Transverse colon (tissue), 4 donors: ENCODE measurements at regions not wholly inside any gene's neighbourhood (a gene's known extent, or its start where the extent isn't known, plus 50 kb on each side); places are given as distances from the start of the nearest gene placed in this dataset.

Experiments
- DNase-seq: peaks from one replicate; pipeline ENCODE4 v3.0.0-alpha.2; 2019
- H3K27ac ChIP-seq, 4 donors: fragments of 200-600 bp; sonication (generic); 2 replicates each; pipeline ENCODE4 v1.5.1; 2016 to 2018; ENCODE audit warnings: inconsistent platforms in 4 of 4
- H3K27me3 ChIP-seq: fragments of 200-600 bp; sonication (generic); 2 replicates; pipeline ENCODE4 v1.5.1; 2017; ENCODE audit warnings: inconsistent platforms
- H3K36me3 ChIP-seq, 4 donors: fragments of 200-600 bp; sonication (generic); 2 replicates each; pipeline ENCODE4 v1.5.1; 2017 to 2019; ENCODE audit warnings: inconsistent platforms in 4 of 4
- H3K4me1 ChIP-seq, 4 donors: fragments of 200-600 bp; sonication (generic); 2 replicates each; pipeline ENCODE4 v1.5.1; 2017 to 2020; ENCODE audit warnings: inconsistent platforms in 4 of 4
- H3K4me3 ChIP-seq, 4 donors: fragments of 200-600 bp; sonication (generic); 1 replicate in 1 of 4; 2 replicates in 3 of 4; pipeline versions ENCODE4 v1.5.1 to v1.6.1; 2017 to 2019; ENCODE audit warnings: inconsistent platforms in 4 of 4
- H3K9me3 ChIP-seq, 2 donors: fragments of 200-600 bp; sonication (generic); 2 replicates each; pipeline ENCODE4 v1.5.1; 2017 to 2019; ENCODE audit warnings: inconsistent platforms in 2 of 2
- EP300 ChIP-seq: sonication (generic); formaldehyde crosslinking; IDR thresholded peaks from one replicate; pipeline ENCODE4 v1.6.1; 2017; ENCODE audit warnings: antibody characterized with exemption, low read depth
- POLR2A ChIP-seq: fragments of 450-650 bp; IDR thresholded peaks from one replicate; pipeline ENCODE4 v1.6.1; 2016; ENCODE audit warnings: antibody characterized with exemption, mild to moderate bottlenecking, moderate library complexity
- POLR2AphosphoS5 ChIP-seq, 3 donors: sonication (generic); formaldehyde crosslinking; IDR thresholded peaks; one replicate each; pipeline ENCODE4 v1.6.1; 2016; ENCODE audit warnings: antibody characterized with exemption in 3 of 3
- WGBS, 2 donors: methylation state at CpG; one replicate each; pipeline ENCODE4 v1.1.5; 2018; ENCODE audit warnings: low coverage in 1 of 2; 5-methylcytosine and 5-hydroxymethylcytosine counted together
- in situ Hi-C, 4 donors: fragments of 200-750 bp; cut with MboI; loops; one replicate each; pipeline versions ENCODE4 v1.15.0 to v1.15.1; 2017; ENCODE audit warnings: low sequenced_read_pairs in 3 of 4, low pct_ligation_motif_present in 1 of 4, low pct_unique_long_range_greater_than_20kb in 1 of 4
- intact Hi-C: fragments of 100-400 bp; cut with DNase I; formaldehyde crosslinking; loops from one replicate; pipeline ENCODE4 v1.15.1; 2023; ENCODE audit warnings: low total_unique reads
- TF ChIP-seq, protein P1 (sequence below), 5 experiments: fragments of 200-600 bp in 3 of 5; fragments of 450-650 bp in 2 of 5; sonication (generic) in 3 of 5; IDR thresholded peaks; 1 replicate in 2 of 5; 2 replicates in 3 of 5; pipeline ENCODE4 v1.5.1; 2016 to 2017; ENCODE audit warnings: antibody characterized with exemption in 5 of 5, inconsistent platforms in 3 of 5, mild to moderate bottlenecking in 2 of 5, moderate library complexity in 1 of 5

DNA sequence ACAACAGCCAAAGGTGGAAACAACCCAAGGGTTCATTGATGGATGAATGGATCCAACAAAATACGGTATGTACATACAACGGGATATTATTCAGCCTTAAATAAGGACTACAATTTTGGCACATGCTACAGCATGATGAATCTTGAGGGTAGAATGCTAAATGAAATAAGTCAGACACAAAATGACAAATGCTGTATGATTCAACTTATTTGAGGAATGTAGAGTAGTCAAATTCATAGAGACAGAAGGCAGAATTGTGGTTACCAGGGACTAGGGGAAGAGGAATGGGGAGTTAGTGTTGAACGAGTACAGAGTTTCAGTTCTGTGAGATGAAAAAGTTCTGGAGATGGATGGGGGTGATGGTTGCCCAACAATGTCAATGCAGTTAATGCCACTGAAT, 118.0 kb upstream of the PAXBP1 start:
- Histone ChIP-seq H3K27ac (no peak overlapping the region), H3K4me3 (no peak overlapping the region), H3K36me3 (no peaks in the 10 kb centered on the region), H3K9me3 (no peaks in the 10 kb centered on the region), H3K27me3 (peaks cover 7% of the 10 kb centered on the region), H3K4me1 (no peaks in the 10 kb centered on the region)
- WGBS, 2 donors: 70 to 88% methylated on average over 3 of the region's 3 CpGs
- DNase-seq: no peak
- intact Hi-C loops: no loop called here
- TF ChIP-seq POLR2A (no peak), EP300 (no peak), POLR2AphosphoS5 (IDR thresholded peaks at IDR 0.05) (no peak)
- TF ChIP-seq, protein P1, sequence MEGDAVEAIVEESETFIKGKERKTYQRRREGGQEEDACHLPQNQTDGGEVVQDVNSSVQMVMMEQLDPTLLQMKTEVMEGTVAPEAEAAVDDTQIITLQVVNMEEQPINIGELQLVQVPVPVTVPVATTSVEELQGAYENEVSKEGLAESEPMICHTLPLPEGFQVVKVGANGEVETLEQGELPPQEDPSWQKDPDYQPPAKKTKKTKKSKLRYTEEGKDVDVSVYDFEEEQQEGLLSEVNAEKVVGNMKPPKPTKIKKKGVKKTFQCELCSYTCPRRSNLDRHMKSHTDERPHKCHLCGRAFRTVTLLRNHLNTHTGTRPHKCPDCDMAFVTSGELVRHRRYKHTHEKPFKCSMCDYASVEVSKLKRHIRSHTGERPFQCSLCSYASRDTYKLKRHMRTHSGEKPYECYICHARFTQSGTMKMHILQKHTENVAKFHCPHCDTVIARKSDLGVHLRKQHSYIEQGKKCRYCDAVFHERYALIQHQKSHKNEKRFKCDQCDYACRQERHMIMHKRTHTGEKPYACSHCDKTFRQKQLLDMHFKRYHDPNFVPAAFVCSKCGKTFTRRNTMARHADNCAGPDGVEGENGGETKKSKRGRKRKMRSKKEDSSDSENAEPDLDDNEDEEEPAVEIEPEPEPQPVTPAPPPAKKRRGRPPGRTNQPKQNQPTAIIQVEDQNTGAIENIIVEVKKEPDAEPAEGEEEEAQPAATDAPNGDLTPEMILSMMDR (IDR thresholded peaks at IDR 0.05): no peak
- in situ Hi-C loops: no loop called here

DNA sequence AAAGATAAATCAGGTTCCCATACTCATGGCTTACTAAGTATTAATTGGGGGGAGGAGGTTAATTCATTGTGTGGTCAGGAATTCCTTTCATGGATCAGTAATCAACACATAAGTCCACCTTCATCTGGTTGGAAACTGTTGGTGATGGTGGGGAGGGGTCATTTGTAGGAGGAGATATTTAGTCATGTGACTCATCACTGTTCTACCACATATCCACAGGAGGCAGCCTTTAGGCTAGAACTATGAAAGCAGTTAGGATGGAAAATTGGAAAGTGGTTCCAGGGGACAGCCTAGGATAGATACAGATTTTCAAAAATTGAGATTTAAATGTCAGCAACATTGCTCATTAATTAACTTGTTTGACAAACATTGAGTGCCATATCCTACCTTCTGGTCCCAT, 122.8 kb upstream of the PAXBP1 start:
- H3K9me3 ChIP-seq: no peaks in the 10 kb centered on the region
- H3K4me3 ChIP-seq: no peak overlapping the region
- H3K4me1 ChIP-seq: no peaks in the 10 kb centered on the region
- H3K36me3 ChIP-seq: no peaks in the 10 kb centered on the region
- no peak for DNase-seq
- in situ Hi-C loops (no loop called here), intact Hi-C loops (no loop called here)
- H3K27ac ChIP-seq: no peak overlapping the region
- H3K27me3 ChIP-seq: peaks cover 7% of the 10 kb centered on the region
- TF ChIP-seq POLR2A (no peak), POLR2AphosphoS5 (IDR thresholded peaks at IDR 0.05) (no peak), EP300 (no peak)
- TF ChIP-seq, protein P1 (IDR thresholded peaks at IDR 0.05): no peak

DNA sequence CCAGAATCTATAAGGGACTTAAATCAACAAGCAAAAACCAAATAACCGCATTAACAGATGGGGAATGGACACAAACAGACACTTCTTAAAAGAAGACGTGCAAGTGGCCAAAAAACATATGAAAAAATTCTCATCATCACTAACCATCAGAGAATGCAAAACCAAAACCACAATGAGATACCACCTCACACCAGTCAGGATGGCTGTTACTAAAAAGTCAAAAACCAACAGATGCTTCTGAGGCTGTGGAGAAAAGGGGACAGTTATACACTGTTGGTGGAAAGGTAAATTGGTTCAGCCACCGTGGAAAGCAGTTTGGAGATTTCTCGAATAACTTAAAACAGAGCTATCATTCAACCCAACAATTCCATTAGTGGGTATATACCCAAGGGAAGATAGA, 124.9 kb upstream of the OLIG2 start:
- WGBS, 2 donors: 86 to 88% methylated on average over 4 of the region's 4 CpGs
- Histone ChIP-seq H3K36me3 (no peaks in the 10 kb centered on the region), H3K4me3 (no peak overlapping the region), H3K4me1 (no peaks in the 10 kb centered on the region), H3K27me3 (no peaks in the 10 kb centered on the region), H3K27ac (no peak overlapping the region), H3K9me3 (no peaks in the 10 kb centered on the region)
- in situ Hi-C loops (no loop called here), intact Hi-C loops (no loop called here)
- TF ChIP-seq POLR2AphosphoS5 (IDR thresholded peaks at IDR 0.05) (no peak), POLR2A (no peak), EP300 (no peak)
- TF ChIP-seq, protein P1 (IDR thresholded peaks at IDR 0.05): no peak
- no peak for DNase-seq

DNA sequence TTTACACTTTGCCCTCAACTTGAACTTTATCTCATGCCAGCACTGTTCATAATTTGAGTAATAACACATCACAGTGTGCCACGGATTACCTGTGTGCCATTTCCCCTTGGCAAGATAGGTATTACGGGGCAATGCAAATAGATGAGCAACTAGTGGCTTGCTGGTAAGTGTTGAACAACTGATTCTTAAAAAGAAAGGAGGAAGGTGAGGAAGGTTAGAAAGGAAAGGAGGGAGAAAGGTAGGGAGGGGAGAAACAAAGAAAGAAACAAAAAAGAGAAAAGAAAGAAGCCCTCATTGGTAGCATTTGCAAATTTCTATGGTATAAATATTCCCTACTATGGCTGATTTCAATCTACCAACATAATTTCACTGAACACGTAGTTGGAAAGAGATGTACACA, 118.2 kb upstream of the OLIG2 start:
- Histone ChIP-seq H3K4me3 (no peak overlapping the region), H3K36me3 (no peaks in the 10 kb centered on the region), H3K27ac (no peak overlapping the region), H3K9me3 (no peaks in the 10 kb centered on the region), H3K27me3 (no peaks in the 10 kb centered on the region), H3K4me1 (no peaks in the 10 kb centered on the region)
- TF ChIP-seq POLR2AphosphoS5 (IDR thresholded peaks at IDR 0.05) (no peak), POLR2A (no peak), EP300 (no peak)
- TF ChIP-seq, protein P1 (IDR thresholded peaks at IDR 0.05): no peak
- intact Hi-C loops (no loop called here), in situ Hi-C loops (no loop called here)
- whole genome bisulfite sequencing, 2 donors: 61 to 67% methylated on average over 3 of the region's 3 CpGs
- DNase-seq: no peak
